Neuronal stem cell (in vitro differentiated cells): ENCODE measurements at regions not wholly inside any gene's neighbourhood (a gene's known extent, or its start where the extent isn't known, plus 50 kb on each side); places are given as distances from the start of the nearest gene placed in this dataset.

Experiments
- DNase-seq: peaks from one replicate; pipeline ENCODE4 v3.0.0-alpha.2; 2013; ENCODE audit warnings: low spot score
- H2AFZ ChIP-seq: one replicate; pipeline ENCODE4 v1.6.1; 2013; ENCODE audit warnings: mild to moderate bottlenecking, low read length, inconsistent platforms
- H2AK5ac ChIP-seq: 2 replicates; pipeline ENCODE4 v1.6.1; 2013; ENCODE audit warnings: low read depth, mild to moderate bottlenecking, inconsistent platforms, low read length, moderate library complexity, mixed read lengths
- H2BK120ac ChIP-seq: 2 replicates; pipeline ENCODE4 v1.6.1; 2013; ENCODE audit warnings: low read depth, mild to moderate bottlenecking, inconsistent platforms, low read length, moderate library complexity, mixed read lengths
- H2BK12ac ChIP-seq: one replicate; pipeline ENCODE4 v1.6.1; 2013; ENCODE audit warnings: low read length, inconsistent platforms
- H2BK15ac ChIP-seq: 2 replicates; pipeline ENCODE4 v1.6.1; 2013; ENCODE audit warnings: mild to moderate bottlenecking, low read length, inconsistent platforms, mixed read lengths
- H2BK5ac ChIP-seq: one replicate; pipeline ENCODE4 v1.6.1; 2013; ENCODE audit warnings: inconsistent platforms, mild to moderate bottlenecking, low read length, moderate library complexity
- H3K14ac ChIP-seq: one replicate; pipeline ENCODE4 v1.6.1; 2013; ENCODE audit warnings: low read length, inconsistent platforms
- H3K18ac ChIP-seq: 2 replicates; pipeline ENCODE4 v1.6.1; 2013; ENCODE audit warnings: low read length, inconsistent platforms
- H3K23ac ChIP-seq: 2 replicates; pipeline ENCODE4 v1.6.1; 2013; ENCODE audit warnings: low read depth, mild to moderate bottlenecking, mixed read lengths, low read length, inconsistent platforms; ENCODE audit not compliant: poor library complexity
- H3K27ac ChIP-seq: replicated peaks from 3 replicates; pipeline ENCODE4 v1.5.1; 2013; ENCODE audit warnings: low read length, inconsistent platforms
- H3K27me3 ChIP-seq, 3 experiments: 2 replicates each; pipeline ENCODE4 v1.6.1; 2013; ENCODE audit warnings: low read length in 3 of 3, mild to moderate bottlenecking in 2 of 3, inconsistent platforms in 1 of 3, low read depth in 1 of 3, mixed read lengths in 1 of 3, moderate library complexity in 1 of 3; ENCODE audit not compliant: control insufficient read depth in 3 of 3, insufficient read depth in 3 of 3
- H3K36me3 ChIP-seq, 2 donors: replicated peaks in 1 of 2; 2 replicates each; pipeline ENCODE4 v1.6.1; 2013; ENCODE audit warnings: low read length in 2 of 2; ENCODE audit not compliant: control insufficient read depth in 2 of 2, insufficient read depth in 2 of 2
- H3K4ac ChIP-seq: 2 replicates; pipeline ENCODE4 v1.6.1; 2013; ENCODE audit warnings: inconsistent platforms, mild to moderate bottlenecking, low read length, moderate library complexity
- H3K4me1 ChIP-seq, 2 donors: 1 replicate in 1 of 2; 2 replicates in 1 of 2; pipeline ENCODE4 v1.6.1; 2013; ENCODE audit warnings: low read length in 2 of 2, low read depth in 1 of 2; ENCODE audit not compliant: control insufficient read depth in 2 of 2, insufficient read depth in 1 of 2
- H3K4me2 ChIP-seq: one replicate; pipeline ENCODE4 v1.6.1; 2013; ENCODE audit warnings: mild to moderate bottlenecking, low read length, inconsistent platforms; ENCODE audit not compliant: insufficient read depth, poor library complexity, severe bottlenecking
- H3K4me3 ChIP-seq, 2 donors: 2 replicates each; pipeline ENCODE4 v1.5.1; 2013; ENCODE audit warnings: low read length in 2 of 2, mild to moderate bottlenecking in 2 of 2, inconsistent platforms in 1 of 2, moderate library complexity in 1 of 2
- H3K79me1 ChIP-seq: one replicate; pipeline ENCODE4 v1.6.1; 2013; ENCODE audit warnings: low read depth, mild to moderate bottlenecking, inconsistent platforms, low read length, moderate library complexity
- H3K9ac ChIP-seq: one replicate; pipeline ENCODE4 v1.6.1; 2013; ENCODE audit warnings: mild to moderate bottlenecking, low read depth, low read length, inconsistent platforms; ENCODE audit not compliant: poor library complexity
- H3K9me3 ChIP-seq, 2 donors: replicated peaks in 1 of 2; 2 replicates each; pipeline versions ENCODE3 to v1.6.1; 2013; ENCODE audit warnings: low read length in 2 of 2, mild to moderate bottlenecking in 2 of 2, inconsistent platforms in 1 of 2, low read depth in 1 of 2, mixed read lengths in 1 of 2, moderate library complexity in 1 of 2; ENCODE audit not compliant: control insufficient read depth in 2 of 2, insufficient read depth in 1 of 2
- H4K8ac ChIP-seq: one replicate; pipeline ENCODE4 v1.6.1; 2013; ENCODE audit warnings: low read depth, mild to moderate bottlenecking, inconsistent platforms, low read length, moderate library complexity
- H4K91ac ChIP-seq: one replicate; pipeline ENCODE4 v1.6.1; 2013; ENCODE audit warnings: low read length, low read depth, mild to moderate bottlenecking, inconsistent platforms; ENCODE audit not compliant: poor library complexity
- WGBS, 2 donors: extraction: QIAGEN DNeasy Blood & Tissue Kit; methylation state at CpG; one replicate each; pipeline ENCODE4 v1.1.7; 2013; ENCODE audit warnings: missing lambda C conversion rate in 2 of 2, mixed read lengths in 1 of 2; ENCODE audit not compliant: insufficient read length in 2 of 2, insufficient replicate concordance in 1 of 2; ENCODE audit errors: extremely low coverage in 2 of 2; 5-methylcytosine and 5-hydroxymethylcytosine counted together

DNA sequence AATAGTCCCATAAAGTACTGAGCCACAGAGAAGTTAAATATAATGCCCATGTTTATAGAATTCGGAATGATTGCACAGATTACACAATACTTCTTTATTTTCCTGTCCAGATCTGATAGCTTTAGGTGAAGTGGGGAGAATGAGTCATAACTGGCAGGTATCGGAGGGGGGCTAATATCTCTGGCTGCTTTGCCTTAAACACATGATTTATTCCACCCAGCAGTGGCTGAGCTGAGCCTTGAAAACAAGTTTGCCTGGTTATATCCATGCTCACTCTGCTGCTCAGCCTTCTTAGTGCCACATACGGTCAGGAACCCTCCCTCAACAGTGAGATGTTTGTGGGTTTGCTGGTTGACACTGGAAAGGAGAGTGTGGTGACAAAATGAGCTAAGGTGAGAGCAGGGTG lies 119.7 kb upstream of the ZNF648 start:
- DNase-seq: no peak

DNA sequence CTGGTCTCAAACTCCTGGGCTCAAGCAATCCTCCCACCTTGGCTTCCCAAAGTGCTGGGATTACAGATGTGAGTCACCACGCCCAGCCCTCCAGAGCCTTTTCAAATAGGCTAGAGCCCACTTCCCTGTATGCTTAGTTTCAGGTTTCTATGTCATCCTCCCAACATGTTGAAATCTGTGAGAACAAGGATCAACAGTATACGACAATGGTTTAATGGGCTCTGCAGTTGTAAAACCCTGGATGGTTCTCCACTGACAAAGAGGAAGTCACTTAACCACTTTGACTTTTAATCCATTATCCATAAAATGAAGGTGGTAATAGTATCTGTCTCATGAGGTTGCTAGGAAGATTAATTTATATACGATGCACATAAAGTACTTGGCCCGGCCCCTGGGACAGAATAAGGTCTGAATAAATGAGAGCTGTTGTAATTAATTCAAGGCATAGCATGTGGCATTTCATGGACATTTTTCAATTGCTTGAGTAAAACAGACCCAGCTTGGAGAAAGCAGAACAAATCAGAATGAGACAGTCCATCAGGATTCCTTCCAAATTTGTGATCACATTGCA lies 113.9 kb upstream of the ZNF648 start:
- no peak overlapping the region for H2BK5ac ChIP-seq
- H3K14ac ChIP-seq: no peak overlapping the region
- H3K4me1 ChIP-seq: peaks cover 0 to 2% of the 10 kb centered on the region in 2 donors
- H4K91ac ChIP-seq: no peak overlapping the region
- H2AFZ ChIP-seq: no peak overlapping the region
- no peak overlapping the region for H3K18ac ChIP-seq
- no peak overlapping the region for H3K4me3 ChIP-seq
- H3K36me3 ChIP-seq: no peaks in the 10 kb centered on the region
- no peaks in the 10 kb centered on the region for H3K79me1 ChIP-seq
- no peak overlapping the region for H2AK5ac ChIP-seq
- H2BK120ac ChIP-seq: no peak overlapping the region
- H3K9me3 ChIP-seq: no peaks in the 10 kb centered on the region
- no CpG with 5 or more reads among the region's 4 CpGs for WGBS, 2 donors
- no peak for DNase-seq
- H2BK12ac ChIP-seq: no peak overlapping the region
- no peak overlapping the region for H3K23ac ChIP-seq
- no peak overlapping the region for H4K8ac ChIP-seq
- H3K9ac ChIP-seq: no peak overlapping the region
- no peak overlapping the region for H3K4ac ChIP-seq
- no peaks in the 10 kb centered on the region for H3K27me3 ChIP-seq
- H3K27ac ChIP-seq: no peak overlapping the region
- H2BK15ac ChIP-seq: no peak overlapping the region
- no peak overlapping the region for H3K4me2 ChIP-seq

More for the DNA sequence above, 119.7 kb upstream of the ZNF648 start:
- no peaks in the 10 kb centered on the region for H3K27me3 ChIP-seq
- H3K18ac ChIP-seq: no peak overlapping the region
- H3K14ac ChIP-seq: no peak overlapping the region
- H3K36me3 ChIP-seq: no peaks in the 10 kb centered on the region
- no peak overlapping the region for H3K4me3 ChIP-seq
- H3K79me1 ChIP-seq: no peaks in the 10 kb centered on the region
- no peak overlapping the region for H3K23ac ChIP-seq
- WGBS, 2 donors: no CpG with 5 or more reads among the region's 3 CpGs
- H2BK12ac ChIP-seq: no peak overlapping the region
- H3K9me3 ChIP-seq: no peaks in the 10 kb centered on the region
- no peak overlapping the region for H2AK5ac ChIP-seq
- no peak overlapping the region for H4K8ac ChIP-seq
- no peak overlapping the region for H3K4ac ChIP-seq
- H4K91ac ChIP-seq: no peak overlapping the region
- no peak overlapping the region for H3K4me2 ChIP-seq
- H3K9ac ChIP-seq: no peak overlapping the region
- H2AFZ ChIP-seq: no peak overlapping the region
- peaks cover 0 to 5% of the 10 kb centered on the region in 2 donors for H3K4me1 ChIP-seq
- H2BK15ac ChIP-seq: no peak overlapping the region
- no peak overlapping the region for H2BK120ac ChIP-seq
- H2BK5ac ChIP-seq: no peak overlapping the region
- H3K27ac ChIP-seq: no peak overlapping the region

DNA sequence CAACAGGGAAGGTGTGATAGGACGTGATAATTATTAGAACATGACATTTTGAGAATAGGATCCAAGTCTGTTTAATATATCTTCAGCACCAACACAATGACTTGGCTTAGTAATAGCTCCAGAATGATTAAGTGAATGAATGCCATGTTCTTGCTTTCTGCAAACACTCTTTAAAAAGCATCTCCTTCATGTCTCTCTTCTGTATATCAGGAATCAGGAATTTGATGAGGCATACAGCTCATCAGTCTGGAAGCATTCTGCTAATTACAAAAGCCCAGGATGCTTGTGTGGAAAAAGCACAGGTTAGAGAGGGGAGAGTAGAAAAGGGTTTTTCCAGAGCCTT lies 113.0 kb upstream of the ZNF648 start:
- no CpG with 5 or more reads among the region's 1 CpG for WGBS, 2 donors
- Histone ChIP-seq H2BK120ac (no peak overlapping the region), H3K36me3 (no peaks in the 10 kb centered on the region), H3K9me3 (no peaks in the 10 kb centered on the region), H3K4me1 (peaks cover 0 to 2% of the 10 kb centered on the region in 2 donors), H3K18ac (no peak overlapping the region), H2BK12ac (no peak overlapping the region), H3K27ac (no peak overlapping the region), H2BK5ac (no peak overlapping the region), H3K4ac (no peak overlapping the region), H3K14ac (no peak overlapping the region), H2AK5ac (no peak overlapping the region), H2BK15ac (no peak overlapping the region), H3K4me2 (no peak overlapping the region), H3K23ac (no peak overlapping the region), H2AFZ (no peak overlapping the region), H3K9ac (no peak overlapping the region), H4K8ac (no peak overlapping the region), H3K79me1 (no peaks in the 10 kb centered on the region), H4K91ac (no peak overlapping the region), H3K4me3 (no peak overlapping the region), H3K27me3 (no peaks in the 10 kb centered on the region)
- no peak for DNase-seq

DNA sequence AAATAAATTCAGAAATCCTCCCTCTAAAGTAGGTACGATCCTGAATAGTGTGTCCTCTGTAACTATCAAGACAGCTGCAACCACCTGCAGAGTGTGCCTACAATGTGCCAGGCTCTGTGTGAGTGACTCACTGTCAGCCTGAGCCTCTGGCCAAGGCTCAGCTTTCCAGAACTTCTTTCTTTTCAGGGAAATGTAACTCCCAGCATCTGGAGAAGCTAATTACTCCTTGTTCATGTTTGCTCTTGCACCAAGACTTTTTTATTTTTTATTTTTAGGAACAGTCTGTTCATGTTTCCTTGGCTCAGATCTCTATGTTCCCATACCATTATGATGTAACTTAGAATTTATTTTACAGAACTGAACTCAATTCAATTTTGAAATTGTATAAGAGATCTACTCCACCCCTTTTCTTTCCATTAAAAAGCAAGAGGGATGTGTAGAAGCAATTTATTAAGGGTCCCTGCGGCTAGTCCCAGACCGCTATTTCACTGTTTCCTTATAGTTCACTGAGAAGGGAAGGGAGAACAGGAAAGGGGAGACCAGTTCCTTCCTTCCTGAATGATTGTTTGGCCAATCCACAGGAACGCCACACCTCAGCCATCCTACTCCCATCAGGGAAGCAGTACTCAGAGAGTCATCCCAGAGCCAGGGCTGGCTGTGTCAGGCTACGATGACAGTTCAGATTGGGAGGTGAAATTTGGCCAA lies 112.4 kb upstream of the ZNF648 start:
- Histone ChIP-seq H3K9ac (no peak overlapping the region), H4K91ac (no peak overlapping the region), H2AFZ (no peak overlapping the region), H3K27ac (no peak overlapping the region), H3K14ac (no peak overlapping the region), H2AK5ac (no peak overlapping the region), H3K4ac (no peak overlapping the region), H3K27me3 (no peaks in the 10 kb centered on the region), H3K4me3 (no peak overlapping the region), H3K4me1 (peaks cover 0 to 2% of the 10 kb centered on the region in 2 donors), H2BK120ac (no peak overlapping the region), H3K79me1 (no peaks in the 10 kb centered on the region), H3K9me3 (no peaks in the 10 kb centered on the region), H3K36me3 (no peaks in the 10 kb centered on the region), H2BK15ac (no peak overlapping the region), H3K18ac (no peak overlapping the region), H2BK5ac (no peak overlapping the region), H2BK12ac (no peak overlapping the region), H3K4me2 (no peak overlapping the region), H3K23ac (no peak overlapping the region), H4K8ac (no peak overlapping the region)
- DNase-seq: no peak
- no CpG with 5 or more reads among the region's 5 CpGs for WGBS, 2 donors
